Prostate gland (tissue), 2 donors: ENCODE measurements at regions not wholly inside any gene's neighbourhood (a gene's known extent, or its start where the extent isn't known, plus 50 kb on each side); places are given as distances from the start of the nearest gene placed in this dataset.

Experiments used
- DNase-seq: peaks from one replicate; pipeline ENCODE4 v3.0.0-alpha.2; 2019; ENCODE audit warnings: low spot score
- H3K27ac ChIP-seq, 2 donors: fragments of 200-600 bp; sonication (generic); 2 replicates each; pipeline ENCODE4 v1.5.1; 2017 to 2019
- H3K27me3 ChIP-seq: fragments of 200-600 bp; sonication (generic); replicated peaks from 2 replicates; pipeline ENCODE4 v1.5.1; 2019; ENCODE audit not compliant: insufficient read depth
- H3K36me3 ChIP-seq, 2 donors: fragments of 200-600 bp; sonication (generic); 1 replicate in 1 of 2; 2 replicates in 1 of 2; pipeline versions ENCODE4 v1.5.1 to v1.8.1; 2017 to 2019
- H3K4me1 ChIP-seq: fragments of 200-600 bp; sonication (generic); replicated peaks from 2 replicates; pipeline ENCODE4 v1.5.1; 2019
- H3K4me3 ChIP-seq, 2 donors: fragments of 200-600 bp; sonication (generic); 2 replicates each; pipeline ENCODE4 v1.5.1; 2017 to 2019
- H3K9me3 ChIP-seq: fragments of 200-600 bp; sonication (generic); 2 replicates; pipeline ENCODE4 v1.5.1; 2017
- CTCF ChIP-seq, 4 experiments: fragments of 200-600 bp in 2 of 4; fragments of 450-650 bp in 2 of 4; sonication (generic) in 2 of 4; IDR thresholded peaks; 1 replicate in 3 of 4; 2 replicates in 1 of 4; pipeline ENCODE4 v1.5.1; 2016 to 2019; ENCODE audit warnings: antibody characterized with exemption in 4 of 4, mild to moderate bottlenecking in 2 of 4, moderate library complexity in 2 of 4
- POLR2A ChIP-seq: fragments of 450-650 bp; IDR thresholded peaks from one replicate; pipeline ENCODE4 v1.6.1; 2016; ENCODE audit warnings: antibody characterized with exemption, mild to moderate bottlenecking
- POLR2AphosphoS5 ChIP-seq: sonication (generic); formaldehyde crosslinking; IDR thresholded peaks from one replicate; pipeline ENCODE4 v1.6.1; 2017; ENCODE audit warnings: antibody characterized with exemption
- WGBS: methylation state at CpG from one replicate; pipeline ENCODE4 v1.1.5; 2018; 5-methylcytosine and 5-hydroxymethylcytosine counted together
- intact Hi-C: fragments of 100-400 bp; cut with DNase I; formaldehyde crosslinking; loops from one replicate; pipeline ENCODE4 v1.14.2; 2022

GRCh38 chr2:12863937-12864336, 147.2 kb downstream of the TRIB2 start:
- TF ChIP-seq POLR2A = no peak
- no peak for TF ChIP-seq POLR2AphosphoS5
- TF ChIP-seq CTCF (IDR thresholded peaks at IDR 0.05) = no peak
- Histone ChIP-seq H3K27ac (no peak overlapping the region), H3K9me3 (no peaks in the 10 kb centered on the region), H3K36me3 (no peaks in the 10 kb centered on the region), H3K27me3 (no peaks in the 10 kb centered on the region), H3K4me3 (no peak overlapping the region), H3K4me1 (no peaks in the 10 kb centered on the region)
- intact Hi-C loops = no loop called here
- no peak for DNase-seq
- 92% methylated on average over 2 of the region's 2 CpGs for WGBS

- Histone ChIP-seq H3K9me3 (no peaks in the 10 kb centered on the region), H3K4me1 (no peaks in the 10 kb centered on the region), H3K4me3 (no peak overlapping the region), H3K27me3 (no peaks in the 10 kb centered on the region), H3K36me3 (no peaks in the 10 kb centered on the region), H3K27ac (no peak overlapping the region)
- 17% methylated on average over 5 of the region's 5 CpGs for WGBS
- intact Hi-C loops = no loop called here
- TF ChIP-seq CTCF (IDR thresholded peaks at IDR 0.05) = no peak
- peak; percentile 46 for TF ChIP-seq POLR2AphosphoS5
- TF ChIP-seq POLR2A = no peak
- no peak for DNase-seq
Observed at GRCh38 chr2:12867631-12868287, 151.0 kb downstream of the TRIB2 start.

GRCh38 chr2:12870692-12871091, 154.0 kb downstream of the TRIB2 start:
- Histone ChIP-seq H3K4me1 (no peaks in the 10 kb centered on the region), H3K4me3 (no peak overlapping the region), H3K36me3 (no peaks in the 10 kb centered on the region), H3K27me3 (no peaks in the 10 kb centered on the region), H3K27ac (no peak overlapping the region), H3K9me3 (no peaks in the 10 kb centered on the region)
- TF ChIP-seq POLR2AphosphoS5 (no peak), POLR2A (no peak), CTCF (IDR thresholded peaks at IDR 0.05) (no peak)
- 85% methylated on average over 1 of the region's 1 CpG for WGBS
- intact Hi-C loops = no loop called here
- no peak for DNase-seq

- no peak for DNase-seq
- Histone ChIP-seq H3K4me1 (no peaks in the 10 kb centered on the region), H3K27ac (no peak overlapping the region), H3K9me3 (no peaks in the 10 kb centered on the region), H3K36me3 (no peaks in the 10 kb centered on the region), H3K27me3 (no peaks in the 10 kb centered on the region), H3K4me3 (no peak overlapping the region)
- WGBS = 91% methylated on average over 6 of the region's 6 CpGs
- no peak for TF ChIP-seq POLR2A
- no peak for TF ChIP-seq POLR2AphosphoS5
- no peak for TF ChIP-seq CTCF (IDR thresholded peaks at IDR 0.05)
- intact Hi-C loops = no loop called here
Observed at GRCh38 chr2:12871694-12872315, 155.1 kb downstream of the TRIB2 start.

- intact Hi-C loops = no loop called here
- Histone ChIP-seq H3K36me3 (no peaks in the 10 kb centered on the region), H3K27ac (no peak overlapping the region), H3K4me3 (no peak overlapping the region), H3K9me3 (no peaks in the 10 kb centered on the region), H3K4me1 (no peaks in the 10 kb centered on the region), H3K27me3 (no peaks in the 10 kb centered on the region)
- WGBS = 78% methylated on average over 2 of the region's 2 CpGs
- no peak for DNase-seq
- TF ChIP-seq POLR2A (no peak), POLR2AphosphoS5 (no peak), CTCF (IDR thresholded peaks at IDR 0.05) (no peak)
Observed at GRCh38 chr2:12877761-12878160, 161.0 kb downstream of the TRIB2 start.
